ENCODE measurements at regions not wholly inside any gene's neighbourhood (a gene's known extent, or its start where the extent isn't known, plus 50 kb on each side); places are given as distances from the start of the nearest gene placed in this dataset.

- TF ChIP-seq CTCF (conservative IDR thresholded peaks at IDR 0.05 in 1 of 2, IDR thresholded peaks at IDR 0.05 in 1 of 2; ENCODE audit: low read depth in 1 of 2, low read length in 2 of 2) (no peak), EZH2 (IDR thresholded peaks at IDR 0.05; ENCODE audit: low read length, missing control alignments) (no peak)
These were observed 109.2 kb upstream of the FHIT start for GRCh38 chr3:61360297-61360965.

Measured in fibroblast of lung (primary cell).